ENCODE measurements at regions not wholly inside any gene's neighbourhood (a gene's known extent, or its start where the extent isn't known, plus 50 kb on each side); places are given as distances from the start of the nearest gene placed in this dataset.

GRCh38 chr16:55120826-55121225 lies 190.2 kb downstream of the IRX5 start (continued):
- TF ChIP-seq NANOG (IDR thresholded peaks at IDR 0.05; ENCODE audit: borderline replicate concordance) = no peak

GRCh38 chr16:55123652-55124051 lies 193.0 kb downstream of the IRX5 start:
- no peaks in the 10 kb centered on the region for H3K9me3 Mint-ChIP-seq
- Histone ChIP-seq H3K79me2 (replicated peaks; ENCODE audit: insufficient read depth) (no peaks in the 10 kb centered on the region), H2AFZ (no peak overlapping the region), H3K27me3 (ENCODE audit: insufficient read depth) (no peaks in the 10 kb centered on the region), H3K4me1 (ENCODE audit: insufficient read depth) (no peaks in the 10 kb centered on the region), H3K4me2 (no peak overlapping the region), H3K9me2 (ENCODE audit: insufficient read depth) (no peaks in the 10 kb centered on the region), H4K20me1 (replicated peaks; ENCODE audit: insufficient read depth) (no peaks in the 10 kb centered on the region), H3K27ac (ENCODE audit: low read depth) (no peak overlapping the region), H3K4me3 (no peak overlapping the region), H3F3A (replicated peaks; ENCODE audit: low read depth) (no peaks in the 10 kb centered on the region), H3K36me3 (ENCODE audit: insufficient read depth) (no peaks in the 10 kb centered on the region)
- no peaks in the 10 kb centered on the region for H3K4me1 Mint-ChIP-seq
- H3K36me3 Mint-ChIP-seq (ENCODE audit: low read depth) = no peaks in the 10 kb centered on the region
- ATAC-seq (no peak), DNase-seq (ENCODE audit: low spot score) (no peak)
- H3K27ac Mint-ChIP-seq = no peak overlapping the region
- peaks cover 7% of the 10 kb centered on the region for H3K27me3 Mint-ChIP-seq (ENCODE audit: insufficient read depth, low read depth, poor library complexity)
- no peak for TF ChIP-seq JUNB (IDR thresholded peaks at IDR 0.05; ENCODE audit: unreplicated experiment)
- TF ChIP-seq EZH2 (IDR thresholded peaks at IDR 0.05; ENCODE audit: low read depth, unreplicated experiment) = no peak
- no peak for TF ChIP-seq STAT1 (IDR thresholded peaks at IDR 0.05; ENCODE audit: unreplicated experiment)
- no peak for TF ChIP-seq CTCF (conservative IDR thresholded peaks at IDR 0.05; ENCODE audit: low read depth in 2 of 2)
- TF ChIP-seq ZNF462 (CRISPR knock-in tag; IDR thresholded peaks at IDR 0.05) = no peak
- TF ChIP-seq EZH2phosphoT487 (IDR thresholded peaks at IDR 0.05; ENCODE audit: unreplicated experiment) = no peak
- no peak for TF ChIP-seq ZNF331 (CRISPR knock-in tag; IDR thresholded peaks at IDR 0.05; ENCODE audit: low read depth)
- TF ChIP-seq NANOG (IDR thresholded peaks at IDR 0.05; ENCODE audit: borderline replicate concordance) = no peak
- TF ChIP-seq POLR2AphosphoS5 (IDR thresholded peaks at IDR 0.05; ENCODE audit: low read depth) = no peak
- no peak for TF ChIP-seq ZNF114 (CRISPR knock-in tag; IDR thresholded peaks at IDR 0.05)
- TF ChIP-seq REST (IDR thresholded peaks at IDR 0.05; ENCODE audit: unreplicated experiment) = no peak
- TF ChIP-seq ETS1 (IDR thresholded peaks at IDR 0.05) = no peak
- no peak overlapping the region for H3K4me3 Mint-ChIP-seq
